ENCODE measurements at regions not wholly inside any gene's neighbourhood (a gene's known extent, or its start where the extent isn't known, plus 50 kb on each side); places are given as distances from the start of the nearest gene placed in this dataset.

GRCh38 chr11:104435494-104435893, 271.5 kb upstream of the PDGFD start:
- no peak overlapping the region for H3K4me3 ChIP-seq (ENCODE audit: low read depth, low read length)
- DNase-seq (ENCODE audit: low read depth): no peak
- TF ChIP-seq CTCF (IDR thresholded peaks at IDR 0.05; ENCODE audit: insufficient read depth, low read depth, low read length): no peak

DNA sequence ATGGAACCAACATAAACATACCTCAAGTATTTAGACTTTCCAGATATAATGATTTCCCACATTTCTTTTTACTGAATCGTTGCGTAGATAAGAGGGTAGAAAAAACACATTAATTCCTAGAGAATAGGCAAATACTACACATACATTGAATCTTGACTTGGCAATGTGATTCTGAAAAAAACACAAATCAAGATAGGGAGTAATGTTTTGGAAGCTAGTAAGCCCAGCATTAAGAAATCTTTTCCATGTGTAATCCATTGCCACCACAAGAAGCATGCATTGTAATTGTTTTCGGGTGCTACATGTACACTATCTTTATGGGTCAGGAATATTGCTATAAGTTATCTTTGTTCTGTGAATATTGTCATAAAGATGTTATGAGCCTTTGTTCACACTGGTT, 269.8 kb upstream of the PDGFD start:
- no peak overlapping the region for H3K4me3 ChIP-seq (ENCODE audit: low read depth, low read length)
- no peak for TF ChIP-seq CTCF (IDR thresholded peaks at IDR 0.05; ENCODE audit: insufficient read depth, low read depth, low read length)
- no peak for DNase-seq (ENCODE audit: low read depth)

DNA sequence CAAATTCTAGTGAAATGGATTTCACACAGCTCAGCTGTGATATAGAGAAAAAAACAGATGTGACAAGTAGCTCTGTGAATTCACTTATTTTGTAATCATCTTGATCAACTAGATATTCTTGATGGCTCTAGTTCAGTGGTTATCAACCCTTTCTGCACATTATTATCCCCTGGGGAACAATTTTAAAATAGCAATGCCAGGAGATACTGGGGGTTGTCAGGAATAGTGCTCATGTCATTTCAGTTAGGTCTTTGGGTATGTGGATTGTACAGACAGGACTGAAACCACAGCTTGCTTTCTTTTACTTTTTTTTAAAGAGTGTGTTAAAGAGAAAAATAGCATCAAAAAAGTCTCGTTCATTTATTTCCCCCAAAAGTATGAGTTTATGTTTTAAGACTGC, 269.0 kb upstream of the PDGFD start:
- H3K4me3 ChIP-seq (ENCODE audit: low read depth, low read length): no peak overlapping the region
- no peak for TF ChIP-seq CTCF (IDR thresholded peaks at IDR 0.05; ENCODE audit: insufficient read depth, low read depth, low read length)
- no peak for DNase-seq (ENCODE audit: low read depth)

- TF ChIP-seq CTCF (IDR thresholded peaks at IDR 0.05; ENCODE audit: insufficient read depth, low read depth, low read length): no peak
- H3K4me3 ChIP-seq (ENCODE audit: low read depth, low read length): no peak overlapping the region
- no peak for DNase-seq (ENCODE audit: low read depth)
Measured at GRCh38 chr11:104432526-104432925, 268.6 kb upstream of the PDGFD start.

GRCh38 chr11:104422324-104422944, 258.5 kb upstream of the PDGFD start:
- no peak for DNase-seq (ENCODE audit: low read depth)
- no peak for TF ChIP-seq CTCF (IDR thresholded peaks at IDR 0.05; ENCODE audit: insufficient read depth, low read depth, low read length)
- H3K4me3 ChIP-seq (ENCODE audit: low read depth, low read length): no peak overlapping the region

- DNase-seq (ENCODE audit: low read depth): no peak
- no peak overlapping the region for H3K4me3 ChIP-seq (ENCODE audit: low read depth, low read length)
- no peak for TF ChIP-seq CTCF (IDR thresholded peaks at IDR 0.05; ENCODE audit: insufficient read depth, low read depth, low read length)
Measured at GRCh38 chr11:104410336-104410735, 246.4 kb upstream of the PDGFD start.

DNA sequence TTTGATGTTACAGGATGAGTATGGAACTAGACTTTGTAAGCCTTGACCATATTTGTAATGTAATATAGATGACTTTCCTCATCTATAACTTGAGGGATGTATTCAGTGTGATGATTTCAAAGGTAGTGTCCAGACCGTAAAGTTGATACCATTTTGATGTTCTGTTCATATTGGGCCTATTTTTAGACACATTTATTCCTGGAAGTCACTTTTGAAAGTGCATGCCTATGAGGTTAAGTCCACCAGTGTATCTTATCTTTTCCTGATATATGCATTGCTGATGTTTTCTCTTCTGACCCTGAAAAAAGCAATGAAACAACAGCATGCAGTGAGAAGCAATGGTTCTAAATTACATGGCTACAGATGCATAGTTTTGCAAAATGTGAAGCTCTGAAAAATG, 244.7 kb upstream of the PDGFD start:
- DNase-seq (ENCODE audit: low read depth): no peak
- TF ChIP-seq CTCF (IDR thresholded peaks at IDR 0.05; ENCODE audit: insufficient read depth, low read depth, low read length): no peak
- H3K4me3 ChIP-seq (ENCODE audit: low read depth, low read length): no peak overlapping the region

Data from fibroblast of villous mesenchyme (primary cell).